Psoas muscle (tissue), 7 donors: ENCODE measurements at regions not wholly inside any gene's neighbourhood (a gene's known extent, or its start where the extent isn't known, plus 50 kb on each side); places are given as distances from the start of the nearest gene placed in this dataset.

Experiments
- ATAC-seq, 4 donors: fragments of 200-7000 bp; cut with Tn5 transposase; one replicate each; pipeline ENCODE4 v1.9.1; 2020; ENCODE audit warnings: moderate library complexity in 3 of 4, mild to moderate bottlenecking in 2 of 4
- DNase-seq, 2 donors: peaks; one replicate each; pipeline ENCODE4 v3.0.0-alpha.2; 2020
- H3K27ac ChIP-seq: fragments of 200-600 bp; one replicate; pipeline ENCODE4 v1.8.0; 2022
- H3K27me3 ChIP-seq, 3 donors: fragments of 200-600 bp in 1 of 3; one replicate each; pipeline versions ENCODE4 v1.6.1 to v1.8.0; 2013 to 2022; ENCODE audit warnings: low read length in 2 of 3, mild to moderate bottlenecking in 2 of 3, moderate library complexity in 1 of 3; ENCODE audit not compliant: insufficient read depth in 3 of 3
- H3K36me3 ChIP-seq, 2 donors: fragments of 200-600 bp in 1 of 2; one replicate each; pipeline versions ENCODE4 v1.6.1 to v1.8.0; 2013 to 2022; ENCODE audit warnings: low read depth in 1 of 2, mild to moderate bottlenecking in 1 of 2, moderate library complexity in 1 of 2; ENCODE audit not compliant: insufficient read depth in 1 of 2
- H3K4me1 ChIP-seq: fragments of 200-600 bp; one replicate; pipeline ENCODE4 v1.8.0; 2022
- H3K4me3 ChIP-seq: fragments of 200-600 bp; one replicate; pipeline ENCODE4 v1.8.0; 2022; ENCODE audit warnings: mild to moderate bottlenecking
- H3K9me3 ChIP-seq: fragments of 200-600 bp; one replicate; pipeline ENCODE4 v1.8.0; 2022
- WGBS, 3 donors: extraction: QIAGEN DNeasy Blood & Tissue Kit; methylation state at CpG; one replicate each; pipeline versions ENCODE4 v1.1.6 to v1.1.7; 2013; 5-methylcytosine and 5-hydroxymethylcytosine counted together
- intact Hi-C, 2 donors: fragments of 100-400 bp; cut with DNase I; formaldehyde crosslinking; loops; one replicate each; pipeline versions ENCODE4 v1.11.0 to v1.14.2; 2022
- TF ChIP-seq, protein P1 (sequence below): fragments of 200-600 bp; IDR thresholded peaks from one replicate; pipeline ENCODE4 v1.8.0; 2022; ENCODE audit warnings: antibody characterized with exemption
- donor health status: healthy with polysubstance abuse.
- donor health status: DM: no; HTN: no; CAD: no; lungs with moderate emphysema.
- donor health status: Bipolar disorder and iron deficiency.
- donor health status: healthy.
- donor health status: DM: yes; HTN: yes; CAD: no.
- donor health status: DM: no; HTN: no; CAD: no.
- donor health status: DM: yes; HTN: yes; CAD: no.

DNA sequence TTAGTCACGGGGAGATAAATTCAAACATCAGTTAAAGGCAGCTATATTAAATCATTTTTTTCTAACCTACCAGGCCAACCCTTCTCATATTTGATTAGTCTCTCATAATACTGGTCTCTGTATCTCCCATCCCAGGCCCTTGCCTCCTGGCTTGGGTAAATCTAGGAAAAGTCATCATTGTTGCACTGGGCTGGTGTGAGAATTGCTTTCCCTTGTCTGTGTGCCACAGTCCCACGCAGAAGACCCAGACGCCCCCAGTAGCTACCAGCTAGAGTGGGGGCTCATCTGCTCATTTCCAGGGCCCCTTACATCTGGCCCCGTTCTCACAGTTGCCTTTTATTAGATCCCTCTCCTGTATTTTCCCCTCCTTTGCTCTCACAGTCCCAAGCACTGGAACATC is 67.6 kb upstream of the VIPR2 start:
- 33 to 57% (median 46%) methylated on average over 4 of the region's 4 CpGs for WGBS, 3 donors
- ATAC-seq (no peak), DNase-seq (no peak)
- Histone ChIP-seq H3K36me3 (no peaks in the 10 kb centered on the region), H3K4me1 (no peaks in the 10 kb centered on the region), H3K27me3 (no peaks in the 10 kb centered on the region), H3K9me3 (no peaks in the 10 kb centered on the region), H3K27ac (no peak overlapping the region), H3K4me3 (no peak overlapping the region)
- TF ChIP-seq, protein P1, sequence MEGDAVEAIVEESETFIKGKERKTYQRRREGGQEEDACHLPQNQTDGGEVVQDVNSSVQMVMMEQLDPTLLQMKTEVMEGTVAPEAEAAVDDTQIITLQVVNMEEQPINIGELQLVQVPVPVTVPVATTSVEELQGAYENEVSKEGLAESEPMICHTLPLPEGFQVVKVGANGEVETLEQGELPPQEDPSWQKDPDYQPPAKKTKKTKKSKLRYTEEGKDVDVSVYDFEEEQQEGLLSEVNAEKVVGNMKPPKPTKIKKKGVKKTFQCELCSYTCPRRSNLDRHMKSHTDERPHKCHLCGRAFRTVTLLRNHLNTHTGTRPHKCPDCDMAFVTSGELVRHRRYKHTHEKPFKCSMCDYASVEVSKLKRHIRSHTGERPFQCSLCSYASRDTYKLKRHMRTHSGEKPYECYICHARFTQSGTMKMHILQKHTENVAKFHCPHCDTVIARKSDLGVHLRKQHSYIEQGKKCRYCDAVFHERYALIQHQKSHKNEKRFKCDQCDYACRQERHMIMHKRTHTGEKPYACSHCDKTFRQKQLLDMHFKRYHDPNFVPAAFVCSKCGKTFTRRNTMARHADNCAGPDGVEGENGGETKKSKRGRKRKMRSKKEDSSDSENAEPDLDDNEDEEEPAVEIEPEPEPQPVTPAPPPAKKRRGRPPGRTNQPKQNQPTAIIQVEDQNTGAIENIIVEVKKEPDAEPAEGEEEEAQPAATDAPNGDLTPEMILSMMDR, result no peak
- intact Hi-C loops, result no loop called here

DNA sequence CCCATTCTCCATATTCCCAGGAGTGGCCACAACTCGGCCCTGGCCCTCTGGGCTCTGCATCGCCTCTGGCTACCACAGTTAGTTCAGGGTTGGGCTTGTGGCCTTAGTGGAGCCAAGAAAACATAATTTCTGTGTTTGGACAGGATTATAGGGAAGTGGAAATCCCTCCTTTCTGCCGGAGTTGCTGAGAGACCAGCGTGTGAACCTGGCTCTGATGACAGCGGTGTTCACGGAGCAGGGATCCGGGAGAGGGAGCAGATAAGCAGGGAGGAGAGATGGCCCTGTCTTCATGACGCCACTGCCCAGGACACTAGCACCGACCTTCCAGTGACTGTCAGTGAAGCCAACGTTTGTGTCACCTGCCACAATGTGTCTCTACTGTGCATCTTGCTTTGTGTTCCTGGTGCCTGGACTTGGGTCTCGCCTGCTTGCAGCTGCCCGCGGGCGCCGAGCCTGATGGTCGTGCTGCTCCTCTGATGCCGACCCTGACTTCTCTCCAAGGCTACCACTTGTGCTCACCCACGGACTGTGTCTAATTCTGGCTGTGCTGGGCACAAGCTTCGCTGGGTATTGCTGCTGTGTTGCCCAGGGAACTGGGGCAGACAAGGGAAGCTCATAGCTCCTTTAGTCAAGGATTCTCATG is 67.0 kb upstream of the VIPR2 start:
- DNase-seq (no peak), ATAC-seq (peak; percentile 34 to 64 (median 44))
- Histone ChIP-seq H3K36me3 (no peaks in the 10 kb centered on the region), H3K9me3 (no peaks in the 10 kb centered on the region), H3K4me3 (no peak overlapping the region), H3K4me1 (no peaks in the 10 kb centered on the region), H3K27ac (no peak overlapping the region), H3K27me3 (no peaks in the 10 kb centered on the region)
- TF ChIP-seq, protein P1, result no peak
- intact Hi-C loops, result no loop called here
- WGBS, 3 donors, result 25 to 35% (median 28%) methylated on average over 19 of the region's 19 CpGs

DNA sequence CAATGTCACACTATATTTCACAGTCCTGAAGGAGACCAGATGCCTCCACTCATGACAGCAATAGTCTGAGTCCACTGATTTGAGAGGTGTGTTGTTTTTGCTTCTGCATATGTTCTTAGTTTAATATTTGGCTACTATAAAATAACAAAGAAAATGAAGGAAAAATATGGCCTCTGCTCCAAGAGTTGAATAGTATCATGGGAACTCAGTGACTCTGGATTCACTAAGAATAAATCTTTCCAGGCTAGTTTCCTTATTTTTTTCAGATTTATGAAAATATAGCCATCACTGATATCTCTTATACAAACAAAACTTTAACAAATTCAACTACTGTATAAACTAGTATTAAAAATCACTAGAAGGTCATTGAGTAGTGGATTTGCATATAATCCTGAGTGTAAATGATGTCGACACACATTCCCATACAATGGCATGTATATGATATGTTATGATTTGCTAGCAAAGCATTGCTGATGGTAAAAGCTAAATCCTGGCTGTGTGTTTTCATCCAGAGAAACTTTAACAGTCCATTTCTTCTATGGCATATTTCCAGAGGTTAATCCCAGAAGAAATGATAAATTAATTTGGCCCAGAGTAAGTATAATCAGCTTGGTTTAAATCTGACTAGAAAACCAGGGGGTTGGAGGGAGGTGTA is 66.0 kb upstream of the VIPR2 start:
- no peak for ATAC-seq
- intact Hi-C loops, result no loop called here
- Histone ChIP-seq H3K4me3 (no peak overlapping the region), H3K36me3 (no peaks in the 10 kb centered on the region), H3K9me3 (no peaks in the 10 kb centered on the region), H3K27ac (no peak overlapping the region), H3K27me3 (no peaks in the 10 kb centered on the region), H3K4me1 (no peaks in the 10 kb centered on the region)
- DNase-seq, result no peak
- TF ChIP-seq, protein P1, result no peak
- WGBS, 3 donors, result 84 to 90% (median 87%) methylated on average over 1 of the region's 1 CpG

DNA sequence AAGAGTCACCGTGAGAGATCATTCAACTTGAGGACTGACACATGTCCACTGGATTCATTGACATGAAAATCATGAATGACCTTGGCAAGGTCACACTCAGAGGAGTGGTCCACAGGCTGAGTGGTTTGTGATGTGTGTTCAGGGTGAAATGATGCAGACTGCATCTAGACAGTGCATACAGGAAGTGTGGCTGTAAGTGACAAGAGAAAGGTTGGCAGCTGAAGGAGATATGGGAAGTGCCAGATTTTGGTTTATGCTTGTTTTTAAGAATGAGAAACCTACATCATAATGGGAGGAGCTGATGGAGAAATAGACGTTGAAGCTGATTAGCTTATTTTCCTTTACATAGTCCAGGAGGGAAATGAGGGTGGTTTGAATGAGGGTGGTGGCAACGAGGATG is 64.8 kb upstream of the VIPR2 start:
- Histone ChIP-seq H3K27ac (no peak overlapping the region), H3K9me3 (no peaks in the 10 kb centered on the region), H3K27me3 (no peaks in the 10 kb centered on the region), H3K4me3 (no peak overlapping the region), H3K36me3 (no peaks in the 10 kb centered on the region), H3K4me1 (no peaks in the 10 kb centered on the region)
- 76 to 80% (median 77%) methylated on average over 3 of the region's 3 CpGs for WGBS, 3 donors
- no peak for DNase-seq
- TF ChIP-seq, protein P1, result no peak
- intact Hi-C loops, result no loop called here
- ATAC-seq, result no peak

DNA sequence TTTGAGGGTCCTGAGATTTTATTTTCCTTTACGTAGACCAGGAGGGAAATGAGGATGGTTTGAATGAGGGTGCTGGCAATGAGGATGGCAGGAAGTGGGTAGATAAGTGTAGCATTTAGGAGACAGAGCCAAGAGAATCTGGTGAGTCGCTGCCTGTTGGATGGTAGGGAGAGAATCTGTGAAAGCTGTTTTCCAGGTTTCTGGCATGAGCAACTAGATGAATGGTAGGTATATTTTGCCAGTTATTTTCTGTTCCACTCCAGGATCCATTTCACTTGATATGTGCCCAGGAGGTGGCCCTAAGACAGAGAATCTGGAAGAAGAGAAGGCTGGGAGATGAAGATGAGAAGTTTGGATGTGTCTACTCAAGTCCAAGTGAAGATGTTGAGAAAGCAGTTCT is 63.3 kb upstream of the VIPR2 start:
- Histone ChIP-seq H3K4me1 (no peaks in the 10 kb centered on the region), H3K27me3 (no peaks in the 10 kb centered on the region), H3K36me3 (no peaks in the 10 kb centered on the region), H3K4me3 (no peak overlapping the region), H3K27ac (no peak overlapping the region), H3K9me3 (no peaks in the 10 kb centered on the region)
- ATAC-seq (no peak), DNase-seq (no peak)
- intact Hi-C loops, result no loop called here
- 58 to 79% (median 61%) methylated on average over 2 of the region's 2 CpGs for WGBS, 3 donors
- TF ChIP-seq, protein P1, result no peak
